Mesenchymal stem cell (in vitro differentiated cells and primary cell): ENCODE measurements at regions not wholly inside any gene's neighbourhood (a gene's known extent, or its start where the extent isn't known, plus 50 kb on each side); places are given as distances from the start of the nearest gene placed in this dataset.

Experiments
- DNase-seq: peaks from one replicate; pipeline ENCODE4 v3.0.0-alpha.2; 2013
- H2AFZ ChIP-seq: one replicate; pipeline ENCODE4 v1.6.1; 2013; ENCODE audit warnings: low read depth, mild to moderate bottlenecking, control low read depth, inconsistent platforms, low read length, moderate library complexity
- H2AK5ac ChIP-seq: 2 replicates; pipeline ENCODE4 v1.6.1; 2013; ENCODE audit warnings: low read length, moderate library complexity, mild to moderate bottlenecking, inconsistent platforms; ENCODE audit not compliant: severe bottlenecking
- H2BK120ac ChIP-seq: one replicate; pipeline ENCODE4 v1.6.1; 2013; ENCODE audit warnings: low read depth, mild to moderate bottlenecking, inconsistent platforms, low read length, moderate library complexity
- H2BK12ac ChIP-seq, 2 experiments: one replicate each; pipeline ENCODE4 v1.6.1; 2013; ENCODE audit warnings: inconsistent platforms in 2 of 2, low read length in 2 of 2, mild to moderate bottlenecking in 2 of 2, moderate library complexity in 2 of 2, control low read depth in 1 of 2
- H2BK15ac ChIP-seq: one replicate; pipeline ENCODE4 v1.6.1; 2013; ENCODE audit warnings: mild to moderate bottlenecking, low read depth, inconsistent platforms; ENCODE audit not compliant: poor library complexity, severe bottlenecking
- H2BK5ac ChIP-seq: 2 replicates; pipeline ENCODE4 v1.6.1; 2013; ENCODE audit warnings: low read depth, mild to moderate bottlenecking, low read length, control low read depth, inconsistent platforms; ENCODE audit not compliant: poor library complexity, severe bottlenecking
- H3K14ac ChIP-seq, 2 experiments: one replicate each; pipeline ENCODE4 v1.6.1; 2013; ENCODE audit warnings: inconsistent platforms in 2 of 2, low read length in 2 of 2, control low read depth in 1 of 2, mild to moderate bottlenecking in 1 of 2, moderate library complexity in 1 of 2
- H3K18ac ChIP-seq, 2 experiments: one replicate each; pipeline ENCODE4 v1.6.1; 2013; ENCODE audit warnings: inconsistent platforms in 2 of 2, low read length in 2 of 2, control low read depth in 1 of 2, low read depth in 1 of 2, mild to moderate bottlenecking in 1 of 2
- H3K23ac ChIP-seq, 2 experiments: one replicate each; pipeline ENCODE4 v1.6.1; 2013; ENCODE audit warnings: inconsistent platforms in 2 of 2, low read length in 2 of 2, mild to moderate bottlenecking in 2 of 2, moderate library complexity in 2 of 2, control low read depth in 1 of 2
- H3K27ac ChIP-seq: 2 replicates; pipeline ENCODE4 v1.5.1; 2013; ENCODE audit warnings: mild to moderate bottlenecking, moderate library complexity, low read length, control low read depth, inconsistent platforms; ENCODE audit not compliant: poor library complexity, severe bottlenecking
- H3K27me3 ChIP-seq, 2 experiments: 2 replicates each; pipeline versions ENCODE4 v1.6.1 to v1.7.0; 2013; ENCODE audit warnings: low read length in 2 of 2, mild to moderate bottlenecking in 2 of 2, moderate library complexity in 2 of 2, control low read depth in 1 of 2, inconsistent platforms in 1 of 2; ENCODE audit not compliant: control insufficient read depth in 1 of 2, insufficient read depth in 1 of 2
- H3K36me3 ChIP-seq, 2 experiments: 2 replicates each; pipeline versions ENCODE4 v1.6.1 to v1.7.0; 2013; ENCODE audit warnings: low read length in 2 of 2, control low read depth in 1 of 2, inconsistent platforms in 1 of 2, low read depth in 1 of 2, mild to moderate bottlenecking in 1 of 2; ENCODE audit not compliant: insufficient read depth in 2 of 2, control insufficient read depth in 1 of 2
- H3K4ac ChIP-seq, 2 experiments: one replicate each; pipeline ENCODE4 v1.6.1; 2013; ENCODE audit warnings: inconsistent platforms in 2 of 2, low read length in 2 of 2, mild to moderate bottlenecking in 2 of 2, moderate library complexity in 2 of 2, control low read depth in 1 of 2, low read depth in 1 of 2
- H3K4me1 ChIP-seq: 2 replicates; pipeline ENCODE4 v1.6.1; 2013; ENCODE audit warnings: low read depth, low read length, control low read depth; ENCODE audit not compliant: control insufficient read depth, insufficient read depth
- H3K4me2 ChIP-seq: 2 replicates; pipeline ENCODE4 v1.6.1; 2013; ENCODE audit warnings: low read length, mild to moderate bottlenecking, inconsistent platforms; ENCODE audit not compliant: poor library complexity, severe bottlenecking
- H3K4me3 ChIP-seq, 2 experiments: 2 replicates each; pipeline versions ENCODE4 v1.5.1 to v1.7.0; 2013; ENCODE audit warnings: low read length in 2 of 2, mild to moderate bottlenecking in 2 of 2, control low read depth in 1 of 2, low read depth in 1 of 2; ENCODE audit not compliant: insufficient read depth in 1 of 2
- H3K79me1 ChIP-seq: replicated peaks from 2 replicates; pipeline ENCODE4 v1.6.1; 2013; ENCODE audit warnings: mild to moderate bottlenecking, control low read depth, low read length, inconsistent platforms; ENCODE audit not compliant: poor library complexity, severe bottlenecking
- H3K9ac ChIP-seq: 2 replicates; pipeline ENCODE4 v1.7.0; 2013; ENCODE audit warnings: mild to moderate bottlenecking, low read length, moderate library complexity
- H3K9me3 ChIP-seq: 2 replicates; pipeline ENCODE4 v1.7.0; 2013; ENCODE audit warnings: mild to moderate bottlenecking, low read length; ENCODE audit not compliant: control insufficient read depth
- H4K8ac ChIP-seq: one replicate; pipeline ENCODE4 v1.6.1; 2013; ENCODE audit warnings: inconsistent platforms, mild to moderate bottlenecking, low read length, moderate library complexity
- H4K91ac ChIP-seq: one replicate; pipeline ENCODE4 v1.6.1; 2013; ENCODE audit warnings: mild to moderate bottlenecking, low read length, inconsistent platforms
- WGBS: methylation state at CpG from one replicate; pipeline ENCODE4 v1.1.7; 2013; ENCODE audit warnings: mixed read lengths; 5-methylcytosine and 5-hydroxymethylcytosine counted together

- Histone ChIP-seq H2AFZ (no peak overlapping the region), H3K18ac (no peak overlapping the region), H3K23ac (no peak overlapping the region), H2AK5ac (peak overlapping the region; percentile 74), H4K91ac (no peak overlapping the region), H3K27me3 (no peaks in the 10 kb centered on the region), H3K4ac (no peak overlapping the region), H2BK120ac (no peak overlapping the region), H2BK12ac (no peak overlapping the region), H4K8ac (no peak overlapping the region), H2BK5ac (no peak overlapping the region), H3K36me3 (no peaks in the 10 kb centered on the region), H3K9me3 (no peaks in the 10 kb centered on the region), H2BK15ac (no peak overlapping the region), H3K4me1 (no peaks in the 10 kb centered on the region), H3K27ac (no peak overlapping the region), H3K4me2 (no peak overlapping the region), H3K9ac (no peak overlapping the region), H3K79me1 (no peaks in the 10 kb centered on the region), H3K4me3 (no peak overlapping the region), H3K14ac (no peak overlapping the region)
- DNase-seq, result no peak
- WGBS, result 79% methylated on average over 1 of the region's 1 CpG
Measured at GRCh38 chr11:103807806-103808205, 228.6 kb upstream of the DDI1 start.

DNA sequence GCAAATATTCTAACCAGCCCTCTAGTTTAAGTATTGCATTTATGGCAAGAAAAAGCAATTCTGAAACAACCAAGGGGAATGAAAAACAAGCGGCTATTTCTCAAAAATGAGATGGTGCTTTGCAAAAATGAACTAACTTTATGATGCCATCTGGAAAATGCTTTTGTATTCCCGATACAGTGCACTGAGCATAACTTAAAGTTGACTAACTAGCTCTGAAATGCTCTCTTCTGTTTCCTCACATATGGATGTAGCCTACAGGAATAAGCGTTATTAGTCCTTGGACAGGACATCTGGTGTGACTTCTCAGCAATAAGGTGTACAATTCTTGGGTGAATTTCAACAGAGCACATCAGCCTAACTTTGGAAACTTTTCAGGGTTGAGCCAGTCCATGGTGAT, 228.2 kb upstream of the DDI1 start:
- H3K4me1 ChIP-seq, result no peaks in the 10 kb centered on the region
- no peak overlapping the region for H2BK12ac ChIP-seq
- no peak overlapping the region for H2AFZ ChIP-seq
- no peak overlapping the region for H2AK5ac ChIP-seq
- DNase-seq, result no peak
- 88% methylated on average over 3 of the region's 3 CpGs for WGBS
- H3K4me3 ChIP-seq, result no peak overlapping the region
- no peak overlapping the region for H2BK120ac ChIP-seq
- H4K91ac ChIP-seq, result no peak overlapping the region
- no peak overlapping the region for H3K4me2 ChIP-seq
- H3K18ac ChIP-seq, result no peak overlapping the region
- H3K36me3 ChIP-seq, result no peaks in the 10 kb centered on the region
- H2BK15ac ChIP-seq, result no peak overlapping the region
- no peak overlapping the region for H3K4ac ChIP-seq
- no peak overlapping the region for H3K23ac ChIP-seq
- H3K9me3 ChIP-seq, result no peaks in the 10 kb centered on the region
- no peak overlapping the region for H3K14ac ChIP-seq
- H3K27me3 ChIP-seq, result no peaks in the 10 kb centered on the region
- H3K79me1 ChIP-seq, result no peaks in the 10 kb centered on the region
- H3K27ac ChIP-seq, result no peak overlapping the region
- no peak overlapping the region for H2BK5ac ChIP-seq
- H4K8ac ChIP-seq, result no peak overlapping the region
- H3K9ac ChIP-seq, result no peak overlapping the region

DNA sequence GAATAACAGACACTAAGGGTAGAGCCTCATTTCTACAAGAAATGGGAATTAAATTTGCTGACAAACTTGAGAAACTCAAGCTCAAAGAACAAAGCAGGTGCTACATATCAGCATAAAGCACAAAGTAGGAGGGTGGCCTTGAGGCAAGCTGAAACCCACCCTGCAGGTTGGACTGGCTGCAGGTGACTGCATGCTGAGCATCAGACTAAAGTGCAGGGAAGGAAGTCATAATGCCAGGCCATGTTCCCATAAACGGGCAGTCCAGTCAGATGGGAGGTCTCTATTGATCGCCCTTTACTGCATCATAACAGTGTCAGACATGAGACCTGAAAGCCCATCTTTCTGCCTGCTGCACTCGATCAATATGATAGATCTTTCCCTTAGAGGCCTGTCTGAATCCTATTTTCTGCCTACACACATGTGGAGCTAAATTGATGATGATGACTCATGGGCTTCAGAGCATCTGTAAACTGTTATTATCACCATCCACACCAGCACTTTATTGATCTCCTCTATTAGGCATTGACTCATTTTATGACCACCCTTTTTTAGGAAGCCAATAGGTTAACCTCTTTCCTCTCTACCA, 224.5 kb upstream of the DDI1 start:
- Histone ChIP-seq H3K9me3 (no peaks in the 10 kb centered on the region), H3K4me2 (no peak overlapping the region), H2AK5ac (no peak overlapping the region), H3K27ac (no peak overlapping the region), H3K9ac (no peak overlapping the region), H2BK15ac (no peak overlapping the region), H2BK120ac (no peak overlapping the region), H3K18ac (no peak overlapping the region), H2BK12ac (no peak overlapping the region), H3K14ac (no peak overlapping the region), H3K79me1 (no peaks in the 10 kb centered on the region), H3K4me1 (no peaks in the 10 kb centered on the region), H4K8ac (no peak overlapping the region), H3K27me3 (no peaks in the 10 kb centered on the region), H3K36me3 (no peaks in the 10 kb centered on the region), H2AFZ (no peak overlapping the region), H2BK5ac (no peak overlapping the region), H3K4ac (no peak overlapping the region), H3K23ac (no peak overlapping the region), H3K4me3 (no peak overlapping the region), H4K91ac (no peak overlapping the region)
- DNase-seq, result no peak
- WGBS, result 94% methylated on average over 3 of the region's 3 CpGs

GRCh38 chr11:103812680-103813079, 223.8 kb upstream of the DDI1 start:
- WGBS, result no CpG with 5 or more reads among the region's 3 CpGs
- H2AK5ac ChIP-seq, result no peak overlapping the region

More at GRCh38 chr11:103812680-103813079, 223.8 kb upstream of the DDI1 start:
- Histone ChIP-seq H2AFZ (no peak overlapping the region), H3K14ac (no peak overlapping the region), H3K23ac (no peak overlapping the region), H2BK5ac (no peak overlapping the region), H2BK12ac (no peak overlapping the region), H3K9me3 (no peaks in the 10 kb centered on the region), H3K27me3 (no peaks in the 10 kb centered on the region), H3K36me3 (no peaks in the 10 kb centered on the region), H3K9ac (no peak overlapping the region), H4K8ac (no peak overlapping the region), H3K4ac (no peak overlapping the region), H3K27ac (no peak overlapping the region), H4K91ac (no peak overlapping the region), H3K4me2 (no peak overlapping the region), H3K4me3 (no peak overlapping the region), H3K18ac (no peak overlapping the region), H2BK15ac (no peak overlapping the region), H3K79me1 (no peaks in the 10 kb centered on the region), H2BK120ac (no peak overlapping the region), H3K4me1 (no peaks in the 10 kb centered on the region)
- DNase-seq, result no peak
